Heart left ventricle (tissue), 16 donors: ENCODE measurements at regions not wholly inside any gene's neighbourhood (a gene's known extent, or its start where the extent isn't known, plus 50 kb on each side); places are given as distances from the start of the nearest gene placed in this dataset.

ENCODE experiments used
- ATAC-seq, 4 donors: fragments of 200-7000 bp; cut with Tn5 transposase; one replicate each; pipeline ENCODE4 v1.9.1; 2020 to 2022; ENCODE audit warnings: moderate library complexity in 4 of 4, mild to moderate bottlenecking in 3 of 4, moderate number of reproducible peaks in 1 of 4
- DNase-seq, 5 donors: peaks; one replicate each; pipeline ENCODE4 v3.0.0-alpha.2; 2020
- H3K27ac ChIP-seq, 12 donors: fragments of 200-600 bp; sonication (generic) in 4 of 12; one replicate each; pipeline versions ENCODE4 v1.5.0 to v1.8.0; 2016 to 2022; ENCODE audit warnings: mild to moderate bottlenecking in 2 of 12
- H3K27me3 ChIP-seq, 9 donors: fragments of 200-600 bp; sonication (generic) in 2 of 9; one replicate each; pipeline versions ENCODE4 v1.5.1 to v1.8.0; 2016 to 2022; ENCODE audit warnings: mild to moderate bottlenecking in 3 of 9
- H3K36me3 ChIP-seq, 9 donors: fragments of 200-600 bp; sonication (generic) in 2 of 9; one replicate each; pipeline versions ENCODE4 v1.5.0 to v1.8.0; 2018 to 2022; ENCODE audit warnings: mild to moderate bottlenecking in 2 of 9
- H3K4me1 ChIP-seq, 12 donors: fragments of 200-600 bp; sonication (generic) in 4 of 12; one replicate each; pipeline versions ENCODE4 v1.5.0 to v1.8.0; 2016 to 2022; ENCODE audit warnings: mild to moderate bottlenecking in 3 of 12
- H3K4me3 ChIP-seq, 12 donors: fragments of 200-600 bp; sonication (generic) in 4 of 12; one replicate each; pipeline versions ENCODE4 v1.5.0 to v1.8.0; 2017 to 2022; ENCODE audit warnings: mild to moderate bottlenecking in 9 of 12, moderate library complexity in 4 of 12
- H3K9me3 ChIP-seq, 12 donors: fragments of 200-600 bp; sonication (generic) in 4 of 12; one replicate each; pipeline versions ENCODE4 v1.5.0 to v1.8.0; 2016 to 2022; ENCODE audit warnings: mild to moderate bottlenecking in 1 of 12
- POLR2A ChIP-seq, 2 donors: fragments of 450-650 bp; IDR thresholded peaks; one replicate each; pipeline ENCODE4 v1.6.1; 2017; ENCODE audit warnings: antibody characterized with exemption in 2 of 2, mild to moderate bottlenecking in 2 of 2, moderate library complexity in 2 of 2
- WGBS, 4 donors: extraction: QIAGEN DNeasy Blood & Tissue Kit in 2 of 4; methylation state at CpG; one replicate each; pipeline versions ENCODE4 v1.1.5 to v1.1.7; 2013 to 2018; 5-methylcytosine and 5-hydroxymethylcytosine counted together
- intact Hi-C, 10 donors: fragments of 100-400 bp; cut with DNase I; formaldehyde crosslinking; loops; one replicate each; pipeline versions ENCODE4 v1.11.1 to v1.14.2; 2022
- TF ChIP-seq, protein P1 (sequence below), 12 donors: fragments of 200-600 bp; sonication (generic) in 4 of 12; IDR thresholded peaks; one replicate each; pipeline versions ENCODE4 v1.5.0 to v1.8.0; 2018 to 2022; ENCODE audit warnings: antibody characterized with exemption in 12 of 12, mild to moderate bottlenecking in 5 of 12
- donor health status: ischemic (EF 13 %, LVEDD 7.1; RV severe dilation, severe dysfunction).
- donor health status: healthy with polysubstance abuse.
- donor health status: DM: no; HTN: yes; CAD: no.
- donor health status: DM: no; HTN: no; CAD: no.
- donor health status: ischemic (EF 25% LVEDD 6.9; RV normal size, moderate dysfunction).
- donor health status: ischemic (EF 25% LVEDD 5.7; RV mildly dilated, moderate dysfunction).
- donor health status: healthy.
- donor health status: DM: yes; HTN: yes; CAD: no.
- donor health status: ischemic (EF 35%, LVEDD 5.7; RV mildly dilated, moderate dysfunction).
- donor health status: nonischemic (EF 11% LVEDD 7.7; RV severe dilation, severe dysfunction).
- donor health status: DM: yes; HTN: yes; CAD: no.
- donor health status: PGD.
- donor health status: ischemic (EF 29% LVEDD 5.4; RV normal size, mild dysfunction).
- donor health status: nonischemic (EF 23%, LVEDD 6.1; RV moderate dilation, normal function).

DNA sequence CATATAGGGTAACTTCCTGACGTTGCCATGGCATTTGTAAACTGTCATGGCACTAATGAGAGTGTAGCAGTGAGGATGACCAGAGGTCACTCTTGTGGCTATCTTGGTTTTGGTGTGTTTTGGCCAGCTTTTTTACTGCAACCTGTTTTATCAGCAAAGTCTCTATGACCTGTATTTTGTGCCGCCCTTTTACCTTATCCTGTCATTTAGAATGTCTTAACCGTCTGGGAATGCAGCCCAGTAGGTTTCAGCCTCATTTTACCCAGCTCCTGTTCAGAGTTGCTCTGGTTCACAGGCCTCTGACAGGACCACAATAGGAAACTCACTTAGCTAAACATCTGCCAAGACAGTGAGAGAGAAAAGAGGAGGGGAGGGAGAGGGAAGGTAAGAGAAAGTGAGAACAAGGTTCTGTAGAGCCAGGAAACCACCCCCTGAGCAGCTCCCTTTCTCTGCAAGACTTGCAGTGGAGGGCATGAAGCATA is 64.8 kb upstream of the PLEKHG3 start:
- Histone ChIP-seq H3K27me3 (no peaks in the 10 kb centered on the region), H3K4me1 (peaks cover 0 to 9% (median 0%) of the 10 kb centered on the region in 12 donors), H3K27ac (no peak overlapping the region), H3K36me3 (no peaks in the 10 kb centered on the region), H3K4me3 (no peak overlapping the region), H3K9me3 (peaks cover 0 to 7% (median 0%) of the 10 kb centered on the region in 12 donors)
- no peak for ATAC-seq
- intact Hi-C loops, result loop anchor here (5.0 to 10.0 kb wide), 6 partner anchors 97 to 297 kb away; partner anchors contain the start of gene HSPA2 (in 3 of the 10)
- 63 to 70% (median 66%) methylated on average over 3 of the region's 3 CpGs for WGBS, 4 donors
- TF ChIP-seq, protein P1, sequence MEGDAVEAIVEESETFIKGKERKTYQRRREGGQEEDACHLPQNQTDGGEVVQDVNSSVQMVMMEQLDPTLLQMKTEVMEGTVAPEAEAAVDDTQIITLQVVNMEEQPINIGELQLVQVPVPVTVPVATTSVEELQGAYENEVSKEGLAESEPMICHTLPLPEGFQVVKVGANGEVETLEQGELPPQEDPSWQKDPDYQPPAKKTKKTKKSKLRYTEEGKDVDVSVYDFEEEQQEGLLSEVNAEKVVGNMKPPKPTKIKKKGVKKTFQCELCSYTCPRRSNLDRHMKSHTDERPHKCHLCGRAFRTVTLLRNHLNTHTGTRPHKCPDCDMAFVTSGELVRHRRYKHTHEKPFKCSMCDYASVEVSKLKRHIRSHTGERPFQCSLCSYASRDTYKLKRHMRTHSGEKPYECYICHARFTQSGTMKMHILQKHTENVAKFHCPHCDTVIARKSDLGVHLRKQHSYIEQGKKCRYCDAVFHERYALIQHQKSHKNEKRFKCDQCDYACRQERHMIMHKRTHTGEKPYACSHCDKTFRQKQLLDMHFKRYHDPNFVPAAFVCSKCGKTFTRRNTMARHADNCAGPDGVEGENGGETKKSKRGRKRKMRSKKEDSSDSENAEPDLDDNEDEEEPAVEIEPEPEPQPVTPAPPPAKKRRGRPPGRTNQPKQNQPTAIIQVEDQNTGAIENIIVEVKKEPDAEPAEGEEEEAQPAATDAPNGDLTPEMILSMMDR (IDR thresholded peaks at IDR 0.05), result no peak
- no peak for TF ChIP-seq POLR2A (IDR thresholded peaks at IDR 0.05)
- DNase-seq, result no peak

DNA sequence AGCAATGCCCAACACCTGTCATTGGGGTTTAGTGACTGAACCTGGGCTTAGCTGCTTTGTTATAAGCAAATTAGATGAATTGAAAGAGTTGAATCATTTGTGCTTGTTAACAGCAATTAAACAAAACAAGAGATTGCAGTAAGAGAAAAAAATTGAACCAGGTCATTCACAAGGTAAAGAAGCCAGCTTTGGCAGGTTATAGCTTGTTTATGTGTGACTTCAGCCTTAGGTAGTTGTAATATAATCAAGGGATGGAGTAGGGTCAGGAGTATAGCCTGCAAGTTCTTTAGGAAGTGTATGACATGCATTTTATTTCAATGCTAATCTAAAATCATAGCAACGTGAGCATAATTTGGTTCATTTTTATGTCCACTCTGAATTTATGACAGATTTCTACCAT is 63.4 kb upstream of the PLEKHG3 start:
- DNase-seq, result no peak
- H3K27me3 ChIP-seq, result no peaks in the 10 kb centered on the region
- H3K36me3 ChIP-seq, result no peaks in the 10 kb centered on the region
- no peak overlapping the region for H3K27ac ChIP-seq
- intact Hi-C loops, result no loop called here
- peaks cover 0 to 7% (median 0%) of the 10 kb centered on the region in 12 donors for H3K9me3 ChIP-seq
- peaks cover 0 to 13% (median 3%) of the 10 kb centered on the region in 12 donors for H3K4me1 ChIP-seq
- TF ChIP-seq, protein P1 (IDR thresholded peaks at IDR 0.05), result no peak
- no peak for TF ChIP-seq POLR2A (IDR thresholded peaks at IDR 0.05)
- no peak overlapping the region for H3K4me3 ChIP-seq
- 86 to 97% (median 93%) methylated on average over 1 of the region's 1 CpG for WGBS, 4 donors
- no peak for ATAC-seq

DNA sequence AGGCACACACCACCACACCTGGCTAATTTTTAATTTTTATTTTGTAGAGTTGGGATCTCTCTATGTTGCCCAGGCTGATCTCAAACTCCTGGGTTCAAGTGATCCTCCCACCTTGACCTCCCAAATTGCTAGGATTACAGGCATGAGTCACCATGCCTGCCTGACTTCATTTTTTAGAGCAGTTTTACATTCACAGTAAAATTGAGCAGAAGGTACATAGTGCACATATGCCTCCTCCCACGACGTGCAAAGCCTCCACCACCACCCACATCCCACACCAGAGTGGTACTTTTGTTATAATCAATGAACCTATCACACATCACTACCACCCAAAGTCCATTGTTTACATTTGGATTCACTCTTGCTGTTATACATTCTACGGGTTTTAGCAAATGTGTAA is 62.5 kb upstream of the PLEKHG3 start:
- TF ChIP-seq, protein P1 (IDR thresholded peaks at IDR 0.05), result no peak
- no peak for TF ChIP-seq POLR2A (IDR thresholded peaks at IDR 0.05)
- Histone ChIP-seq H3K9me3 (peaks cover 0 to 7% (median 0%) of the 10 kb centered on the region in 12 donors), H3K27ac (no peak overlapping the region), H3K27me3 (no peaks in the 10 kb centered on the region), H3K36me3 (no peaks in the 10 kb centered on the region), H3K4me3 (no peak overlapping the region), H3K4me1 (peaks cover 0 to 17% (median 3%) of the 10 kb centered on the region in 12 donors)
- intact Hi-C loops, result no loop called here
- ATAC-seq, result no peak
- WGBS, 4 donors, result 83 to 95% (median 88%) methylated on average over 3 of the region's 3 CpGs
- DNase-seq, result no peak

DNA sequence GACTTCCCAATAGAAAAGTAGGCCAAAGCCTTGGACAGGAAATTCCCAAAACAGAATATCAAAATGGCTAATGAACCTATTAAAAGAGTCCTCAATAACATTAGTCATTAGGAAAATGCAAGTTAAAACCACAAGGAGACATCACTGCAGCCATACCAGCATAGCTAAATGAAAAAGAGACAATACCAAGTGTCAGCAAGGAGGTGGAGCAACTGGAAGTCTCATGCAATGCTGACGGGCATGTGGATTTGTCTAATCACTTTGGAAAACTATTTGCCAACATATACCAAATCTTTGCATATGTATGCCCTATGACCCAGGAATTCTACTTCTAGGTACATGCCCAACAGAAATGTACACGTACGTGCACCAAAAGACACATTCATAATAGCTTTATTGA is 60.5 kb upstream of the PLEKHG3 start:
- no peak overlapping the region for H3K4me3 ChIP-seq
- H3K27me3 ChIP-seq, result no peaks in the 10 kb centered on the region
- no peak overlapping the region for H3K27ac ChIP-seq
- ATAC-seq (no peak), DNase-seq (no peak)
- 81 to 98% (median 96%) methylated on average over 3 of the region's 3 CpGs for WGBS, 4 donors
- H3K36me3 ChIP-seq, result no peaks in the 10 kb centered on the region
- H3K9me3 ChIP-seq, result peaks cover 0 to 7% (median 0%) of the 10 kb centered on the region in 12 donors
- intact Hi-C loops, result no loop called here
- peaks cover 0 to 17% (median 3%) of the 10 kb centered on the region in 12 donors for H3K4me1 ChIP-seq
- TF ChIP-seq POLR2A (IDR thresholded peaks at IDR 0.05), result no peak
- TF ChIP-seq, protein P1 (IDR thresholded peaks at IDR 0.05), result no peak
